SU-DHL-6 (cell line): ENCODE measurements at regions not wholly inside any gene's neighbourhood (a gene's known extent, or its start where the extent isn't known, plus 50 kb on each side); places are given as distances from the start of the nearest gene placed in this dataset.

Experiments used
- H2AFZ ChIP-seq: fragments of 200-600 bp; sonication (generic); 2 replicates; pipeline ENCODE4 v1.6.1; 2014; ENCODE audit warnings: low read depth, mild to moderate bottlenecking, moderate library complexity, mixed read lengths, antibody characterized with exemption, low read length; ENCODE audit not compliant: severe bottlenecking
- H3F3A ChIP-seq: fragments of 200-600 bp; shearing (Covaris generic); 2 replicates; pipeline ENCODE4 v1.6.0; 2016; ENCODE audit warnings: antibody characterized with exemption, mild to moderate bottlenecking; ENCODE audit not compliant: insufficient read depth
- H3K27ac ChIP-seq: fragments of 200-600 bp; sonication (generic); 2 replicates; pipeline ENCODE4 v1.5.1; 2016; ENCODE audit warnings: low read depth, mild to moderate bottlenecking, low read length, moderate library complexity, mixed read lengths
- H3K27me3 ChIP-seq: fragments of 200-600 bp; sonication (generic), shearing (Covaris generic); 2 replicates; pipeline ENCODE4 v1.6.0; 2014; ENCODE audit warnings: mild to moderate bottlenecking, low read length
- H3K36me3 ChIP-seq: fragments of 200-600 bp; sonication (generic); 2 replicates; pipeline ENCODE4 v1.6.1; 2014; ENCODE audit warnings: mild to moderate bottlenecking, low read length, mixed read lengths
- H3K4me2 ChIP-seq: fragments of 300-600, 200-600 bp; shearing (Covaris generic), sonication (generic); 2 replicates; pipeline ENCODE4 v1.6.0; 2014; ENCODE audit warnings: low read length, low read depth, mild to moderate bottlenecking; ENCODE audit not compliant: poor library complexity, severe bottlenecking
- H3K4me3 ChIP-seq: fragments of 200-600 bp; sonication (generic); 2 replicates; pipeline ENCODE4 v1.5.1; 2014; ENCODE audit warnings: antibody characterized with exemption, low read length, mild to moderate bottlenecking, mixed read lengths; ENCODE audit not compliant: insufficient read depth, poor library complexity, severe bottlenecking
- H3K79me2 ChIP-seq: fragments of 200-600 bp; sonication (generic); 2 replicates; pipeline ENCODE4 v1.6.1; 2014; ENCODE audit warnings: mild to moderate bottlenecking, low read length, moderate library complexity; ENCODE audit not compliant: insufficient read depth
- H3K9ac ChIP-seq: fragments of 200-600 bp; sonication (generic); 2 replicates; pipeline ENCODE4 v1.7.0; 2014; ENCODE audit warnings: mild to moderate bottlenecking, low read length
- H3K9me2 ChIP-seq: fragments of 200-600 bp; sonication (generic); replicated peaks from 2 replicates; pipeline ENCODE4 v1.6.1; 2014; ENCODE audit warnings: low read length; ENCODE audit not compliant: insufficient read depth
- H3K9me3 ChIP-seq: fragments of 200-600 bp; sonication (generic); 2 replicates; pipeline ENCODE4 v1.6.1; 2014; ENCODE audit warnings: low read length, mixed read lengths; ENCODE audit not compliant: insufficient read depth
- H4K20me1 ChIP-seq: fragments of 200-600 bp; sonication (generic); 2 replicates; pipeline ENCODE4 v1.6.1; 2014; ENCODE audit warnings: low read depth, mild to moderate bottlenecking, antibody characterized with exemption, low read length, moderate library complexity, mixed read lengths
- CTCF ChIP-seq: fragments of 200-600 bp; sonication (generic); IDR thresholded peaks from one replicate; pipeline ENCODE4 v1.5.1; 2017; ENCODE audit warnings: antibody characterized with exemption, mild to moderate bottlenecking, low read length, moderate library complexity; ENCODE audit not compliant: insufficient read depth, poor library complexity, severe bottlenecking
- EZH2phosphoT487 ChIP-seq: fragments of 200-600 bp; sonication (generic), shearing (Covaris generic); conservative IDR thresholded peaks from 2 replicates; pipeline ENCODE4 v1.6.1; 2018; ENCODE audit warnings: mild to moderate bottlenecking, antibody characterized with exemption, low read length, moderate library complexity, mixed read lengths

- Histone ChIP-seq H3K9me2 (no peaks in the 10 kb centered on the region), H3K27ac (no peak overlapping the region), H3K36me3 (no peaks in the 10 kb centered on the region), H3K4me2 (no peak overlapping the region), H2AFZ (no peak overlapping the region), H4K20me1 (no peaks in the 10 kb centered on the region), H3K4me3 (no peak overlapping the region), H3K79me2 (no peaks in the 10 kb centered on the region), H3K27me3 (no peaks in the 10 kb centered on the region), H3K9me3 (no peaks in the 10 kb centered on the region), H3K9ac (no peak overlapping the region), H3F3A (no peaks in the 10 kb centered on the region)
- TF ChIP-seq CTCF (no peak), EZH2phosphoT487 (no peak)
Observed at GRCh38 chr5:40414922-40415321, 264.8 kb upstream of the PTGER4 start.

- no peaks in the 10 kb centered on the region for H3K79me2 ChIP-seq
- no peak overlapping the region for H3K9ac ChIP-seq
- H3F3A ChIP-seq: no peaks in the 10 kb centered on the region
- no peak overlapping the region for H2AFZ ChIP-seq
- H4K20me1 ChIP-seq: no peaks in the 10 kb centered on the region
- no peak overlapping the region for H3K4me3 ChIP-seq
- no peak for TF ChIP-seq CTCF
- TF ChIP-seq EZH2phosphoT487: no peak
- H3K36me3 ChIP-seq: no peaks in the 10 kb centered on the region
- H3K27me3 ChIP-seq: no peaks in the 10 kb centered on the region
- no peak overlapping the region for H3K4me2 ChIP-seq
- H3K27ac ChIP-seq: no peak overlapping the region
- no peaks in the 10 kb centered on the region for H3K9me2 ChIP-seq
- H3K9me3 ChIP-seq: no peaks in the 10 kb centered on the region
Observed at GRCh38 chr5:40413743-40414142, 266.0 kb upstream of the PTGER4 start.

GRCh38 chr5:40412771-40413170 is 266.9 kb upstream of the PTGER4 start:
- Histone ChIP-seq H3K9ac (no peak overlapping the region), H3K9me2 (no peaks in the 10 kb centered on the region), H3K4me3 (no peak overlapping the region), H3K4me2 (no peak overlapping the region), H3K36me3 (no peaks in the 10 kb centered on the region), H3F3A (no peaks in the 10 kb centered on the region), H3K27ac (no peak overlapping the region), H3K27me3 (no peaks in the 10 kb centered on the region), H3K9me3 (no peaks in the 10 kb centered on the region), H4K20me1 (no peaks in the 10 kb centered on the region), H2AFZ (no peak overlapping the region), H3K79me2 (no peaks in the 10 kb centered on the region)
- no peak for TF ChIP-seq EZH2phosphoT487
- TF ChIP-seq CTCF: no peak
